ENCODE measurements at regions not wholly inside any gene's neighbourhood (a gene's known extent, or its start where the extent isn't known, plus 50 kb on each side); places are given as distances from the start of the nearest gene placed in this dataset.

GRCh38 chr21:28445141-28445830 lies 547.4 kb downstream of the LTN1 start:
- H3K9me3 ChIP-seq (ENCODE audit: control insufficient read depth in 2 of 2, insufficient read depth in 1 of 2, low read depth in 1 of 2, low read length in 1 of 2) = no peaks in the 10 kb centered on the region
- DNase-seq = no peak
- H3K4me3 ChIP-seq (ENCODE audit: low read depth in 1 of 3, low read length in 3 of 3) = no peak overlapping the region
- H3K4me1 ChIP-seq (ENCODE audit: control insufficient read depth in 3 of 3, insufficient read depth in 2 of 3, low read depth in 1 of 3, low read length in 2 of 3) = no peaks in the 10 kb centered on the region
- no peaks in the 10 kb centered on the region for H3K27me3 ChIP-seq (ENCODE audit: control insufficient read depth in 3 of 3, insufficient read depth in 3 of 3, low read length in 3 of 3)
- H3K27ac ChIP-seq (ENCODE audit: low read depth in 1 of 3, low read length in 2 of 3) = no peak overlapping the region
- WGBS, 3 donors = 80 to 86% (median 84%) methylated on average over 3 of the region's 3 CpGs
- no peaks in the 10 kb centered on the region for H3K36me3 ChIP-seq (ENCODE audit: control insufficient read depth in 3 of 3, insufficient read depth in 2 of 3, low read depth in 1 of 3, low read length in 3 of 3)
- FAIRE-seq = no peak

DNA sequence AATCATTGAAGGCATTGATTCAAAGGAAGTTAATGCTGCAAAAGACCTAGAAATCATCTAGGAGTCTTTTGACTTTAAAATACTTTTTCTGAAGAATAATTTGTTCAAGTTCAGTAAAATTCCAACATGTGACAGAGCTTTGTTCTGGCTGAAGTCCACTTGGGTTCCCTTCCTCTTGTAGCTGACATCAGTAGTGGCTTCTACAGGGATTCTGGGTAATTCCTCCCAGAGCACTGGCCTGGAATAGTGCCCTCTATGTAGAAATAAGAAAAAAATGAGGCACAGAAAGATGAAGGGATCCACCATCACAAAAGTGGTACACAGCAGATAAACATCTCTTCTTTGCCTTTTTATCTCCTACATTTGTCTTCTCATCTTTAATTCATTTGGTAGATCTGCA lies 548.1 kb downstream of the LTN1 start:
- H3K36me3 ChIP-seq (ENCODE audit: control insufficient read depth in 3 of 3, insufficient read depth in 2 of 3, low read depth in 1 of 3, low read length in 3 of 3) = no peaks in the 10 kb centered on the region
- no peak for FAIRE-seq
- no peaks in the 10 kb centered on the region for H3K27me3 ChIP-seq (ENCODE audit: control insufficient read depth in 3 of 3, insufficient read depth in 3 of 3, low read length in 3 of 3)
- no peaks in the 10 kb centered on the region for H3K9me3 ChIP-seq (ENCODE audit: control insufficient read depth in 2 of 2, insufficient read depth in 1 of 2, low read depth in 1 of 2, low read length in 1 of 2)
- H3K4me1 ChIP-seq (ENCODE audit: control insufficient read depth in 3 of 3, insufficient read depth in 2 of 3, low read depth in 1 of 3, low read length in 2 of 3) = no peaks in the 10 kb centered on the region
- H3K4me3 ChIP-seq (ENCODE audit: low read depth in 1 of 3, low read length in 3 of 3) = no peak overlapping the region
- H3K27ac ChIP-seq (ENCODE audit: low read depth in 1 of 3, low read length in 2 of 3) = no peak overlapping the region
- no peak for DNase-seq

GRCh38 chr21:28444111-28444510 lies 548.6 kb downstream of the LTN1 start:
- DNase-seq = no peak
- 62 to 72% (median 63%) methylated on average over 2 of the region's 2 CpGs for WGBS, 3 donors
- H3K27me3 ChIP-seq (ENCODE audit: control insufficient read depth in 3 of 3, insufficient read depth in 3 of 3, low read length in 3 of 3) = no peaks in the 10 kb centered on the region
- FAIRE-seq = no peak
- no peaks in the 10 kb centered on the region for H3K9me3 ChIP-seq (ENCODE audit: control insufficient read depth in 2 of 2, insufficient read depth in 1 of 2, low read depth in 1 of 2, low read length in 1 of 2)
- no peaks in the 10 kb centered on the region for H3K36me3 ChIP-seq (ENCODE audit: control insufficient read depth in 3 of 3, insufficient read depth in 2 of 3, low read depth in 1 of 3, low read length in 3 of 3)
- H3K4me1 ChIP-seq (ENCODE audit: control insufficient read depth in 3 of 3, insufficient read depth in 2 of 3, low read depth in 1 of 3, low read length in 2 of 3) = no peaks in the 10 kb centered on the region
- H3K4me3 ChIP-seq (ENCODE audit: low read depth in 1 of 3, low read length in 3 of 3) = no peak overlapping the region
- no peak overlapping the region for H3K27ac ChIP-seq (ENCODE audit: low read depth in 1 of 3, low read length in 2 of 3)

DNA sequence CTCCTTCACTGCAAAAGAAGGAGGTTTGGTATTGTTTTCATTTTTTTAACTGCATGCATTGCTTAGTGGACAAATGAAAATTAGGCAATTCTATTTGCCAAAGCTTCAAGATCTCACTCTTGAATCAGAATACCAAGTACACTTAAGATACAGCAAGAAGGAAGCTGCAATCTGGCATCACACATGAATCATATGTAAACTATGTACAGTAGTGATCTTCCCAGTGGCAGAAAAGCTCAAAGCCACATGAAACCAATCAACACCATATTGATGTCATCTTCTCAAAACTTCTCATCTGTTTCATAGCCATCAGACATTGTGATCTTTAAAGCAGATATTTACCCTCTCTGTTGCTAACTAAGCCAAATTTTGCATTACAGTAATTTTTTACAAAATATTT lies 550.1 kb downstream of the LTN1 start:
- FAIRE-seq = no peak
- H3K4me1 ChIP-seq (ENCODE audit: control insufficient read depth in 3 of 3, insufficient read depth in 2 of 3, low read depth in 1 of 3, low read length in 2 of 3) = no peaks in the 10 kb centered on the region
- no peaks in the 10 kb centered on the region for H3K9me3 ChIP-seq (ENCODE audit: control insufficient read depth in 2 of 2, insufficient read depth in 1 of 2, low read depth in 1 of 2, low read length in 1 of 2)
- no peak overlapping the region for H3K27ac ChIP-seq (ENCODE audit: low read depth in 1 of 3, low read length in 2 of 3)
- DNase-seq = no peak
- H3K36me3 ChIP-seq (ENCODE audit: control insufficient read depth in 3 of 3, insufficient read depth in 2 of 3, low read depth in 1 of 3, low read length in 3 of 3) = no peaks in the 10 kb centered on the region
- H3K4me3 ChIP-seq (ENCODE audit: low read depth in 1 of 3, low read length in 3 of 3) = no peak overlapping the region
- H3K27me3 ChIP-seq (ENCODE audit: control insufficient read depth in 3 of 3, insufficient read depth in 3 of 3, low read length in 3 of 3) = no peaks in the 10 kb centered on the region

DNA sequence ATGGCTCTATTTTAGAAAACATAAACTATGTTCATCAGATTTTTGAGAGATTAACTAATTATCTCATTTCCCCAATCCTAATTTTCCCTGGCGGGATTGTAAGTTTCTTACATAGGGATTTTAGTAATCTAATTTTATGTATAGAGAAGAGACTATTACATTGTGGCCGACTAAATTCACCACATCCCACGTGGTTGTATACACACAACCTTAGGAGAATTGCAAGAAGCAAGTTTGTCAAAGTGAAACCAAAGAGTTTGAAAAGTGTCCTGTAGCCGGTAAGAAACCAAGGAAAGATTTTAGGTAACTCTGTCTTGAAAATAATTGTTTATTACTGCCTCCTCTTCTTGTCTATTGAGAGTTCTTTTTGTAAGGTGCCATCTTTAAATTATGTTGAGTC lies 550.6 kb downstream of the LTN1 start:
- H3K27me3 ChIP-seq (ENCODE audit: control insufficient read depth in 3 of 3, insufficient read depth in 3 of 3, low read length in 3 of 3) = no peaks in the 10 kb centered on the region
- H3K4me3 ChIP-seq (ENCODE audit: low read depth in 1 of 3, low read length in 3 of 3) = no peak overlapping the region
- WGBS, 3 donors = 78 to 84% (median 83%) methylated on average over 4 of the region's 4 CpGs
- DNase-seq (no peak), FAIRE-seq (no peak)
- H3K27ac ChIP-seq (ENCODE audit: low read depth in 1 of 3, low read length in 2 of 3) = no peak overlapping the region
- no peaks in the 10 kb centered on the region for H3K36me3 ChIP-seq (ENCODE audit: control insufficient read depth in 3 of 3, insufficient read depth in 2 of 3, low read depth in 1 of 3, low read length in 3 of 3)
- no peaks in the 10 kb centered on the region for H3K9me3 ChIP-seq (ENCODE audit: control insufficient read depth in 2 of 2, insufficient read depth in 1 of 2, low read depth in 1 of 2, low read length in 1 of 2)
- no peaks in the 10 kb centered on the region for H3K4me1 ChIP-seq (ENCODE audit: control insufficient read depth in 3 of 3, insufficient read depth in 2 of 3, low read depth in 1 of 3, low read length in 2 of 3)

- Histone ChIP-seq H3K27ac (ENCODE audit: low read depth in 1 of 3, low read length in 2 of 3) (no peak overlapping the region), H3K36me3 (ENCODE audit: control insufficient read depth in 3 of 3, insufficient read depth in 2 of 3, low read depth in 1 of 3, low read length in 3 of 3) (no peaks in the 10 kb centered on the region), H3K9me3 (ENCODE audit: control insufficient read depth in 2 of 2, insufficient read depth in 1 of 2, low read depth in 1 of 2, low read length in 1 of 2) (no peaks in the 10 kb centered on the region), H3K27me3 (ENCODE audit: control insufficient read depth in 3 of 3, insufficient read depth in 3 of 3, low read length in 3 of 3) (no peaks in the 10 kb centered on the region), H3K4me3 (ENCODE audit: low read depth in 1 of 3, low read length in 3 of 3) (no peak overlapping the region), H3K4me1 (ENCODE audit: control insufficient read depth in 3 of 3, insufficient read depth in 2 of 3, low read depth in 1 of 3, low read length in 2 of 3) (no peaks in the 10 kb centered on the region)
- 60 to 81% (median 73%) methylated on average over 3 of the region's 3 CpGs for WGBS, 3 donors
- FAIRE-seq (no peak), DNase-seq (no peak)
Measured at GRCh38 chr21:28439788-28440187, 552.9 kb downstream of the LTN1 start.

- Histone ChIP-seq H3K4me1 (ENCODE audit: control insufficient read depth in 3 of 3, insufficient read depth in 2 of 3, low read depth in 1 of 3, low read length in 2 of 3) (no peaks in the 10 kb centered on the region), H3K27ac (ENCODE audit: low read depth in 1 of 3, low read length in 2 of 3) (no peak overlapping the region), H3K36me3 (ENCODE audit: control insufficient read depth in 3 of 3, insufficient read depth in 2 of 3, low read depth in 1 of 3, low read length in 3 of 3) (no peaks in the 10 kb centered on the region), H3K27me3 (ENCODE audit: control insufficient read depth in 3 of 3, insufficient read depth in 3 of 3, low read length in 3 of 3) (no peaks in the 10 kb centered on the region), H3K9me3 (ENCODE audit: control insufficient read depth in 2 of 2, insufficient read depth in 1 of 2, low read depth in 1 of 2, low read length in 1 of 2) (no peaks in the 10 kb centered on the region), H3K4me3 (ENCODE audit: low read depth in 1 of 3, low read length in 3 of 3) (no peak overlapping the region)
- FAIRE-seq (no peak), DNase-seq (no peak)
- 50 to 73% (median 65%) methylated on average over 4 of the region's 4 CpGs for WGBS, 3 donors
Measured at GRCh38 chr21:28439251-28439650, 553.4 kb downstream of the LTN1 start.

DNA sequence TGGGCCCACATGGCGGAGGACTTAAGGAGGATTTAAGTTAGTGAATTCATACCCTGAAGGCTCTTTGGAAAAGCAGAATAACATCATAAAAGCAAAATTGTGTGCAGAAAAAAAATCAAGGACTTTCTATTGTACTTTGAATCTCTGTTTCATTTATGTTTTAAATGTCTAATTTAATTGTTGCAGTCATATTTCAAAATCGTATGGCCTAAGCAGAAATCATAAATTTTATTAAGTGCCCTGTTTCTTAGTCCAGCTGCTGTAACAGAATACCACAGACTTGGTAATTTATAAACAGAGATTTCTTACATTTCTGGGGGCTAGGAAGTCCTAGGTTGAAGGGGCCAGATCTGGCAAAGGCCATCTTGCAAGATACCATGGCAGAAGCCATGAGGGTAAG lies 555.6 kb downstream of the LTN1 start:
- no peak overlapping the region for H3K4me3 ChIP-seq (ENCODE audit: low read depth in 1 of 3, low read length in 3 of 3)
- no peaks in the 10 kb centered on the region for H3K9me3 ChIP-seq (ENCODE audit: control insufficient read depth in 2 of 2, insufficient read depth in 1 of 2, low read depth in 1 of 2, low read length in 1 of 2)
- DNase-seq (no peak), FAIRE-seq (no peak)
- 74 to 85% (median 80%) methylated on average over 2 of the region's 2 CpGs for WGBS, 3 donors
- no peaks in the 10 kb centered on the region for H3K27me3 ChIP-seq (ENCODE audit: control insufficient read depth in 3 of 3, insufficient read depth in 3 of 3, low read length in 3 of 3)
- no peaks in the 10 kb centered on the region for H3K36me3 ChIP-seq (ENCODE audit: control insufficient read depth in 3 of 3, insufficient read depth in 2 of 3, low read depth in 1 of 3, low read length in 3 of 3)
- H3K4me1 ChIP-seq (ENCODE audit: control insufficient read depth in 3 of 3, insufficient read depth in 2 of 3, low read depth in 1 of 3, low read length in 2 of 3) = no peaks in the 10 kb centered on the region
- peak overlapping the region in 1 of 3 donors; percentile 39 for H3K27ac ChIP-seq (ENCODE audit: low read depth in 1 of 3, low read length in 2 of 3)

- H3K27ac ChIP-seq (ENCODE audit: low read depth in 1 of 3, low read length in 2 of 3) = peak overlapping the region in 1 of 3 donors; percentile 52
- H3K9me3 ChIP-seq (ENCODE audit: control insufficient read depth in 2 of 2, insufficient read depth in 1 of 2, low read depth in 1 of 2, low read length in 1 of 2) = no peaks in the 10 kb centered on the region
- no peak overlapping the region for H3K4me3 ChIP-seq (ENCODE audit: low read depth in 1 of 3, low read length in 3 of 3)
- no peak for FAIRE-seq
- 67 to 82% (median 76%) methylated on average over 2 of the region's 2 CpGs for WGBS, 3 donors
- H3K36me3 ChIP-seq (ENCODE audit: control insufficient read depth in 3 of 3, insufficient read depth in 2 of 3, low read depth in 1 of 3, low read length in 3 of 3) = no peaks in the 10 kb centered on the region
- H3K4me1 ChIP-seq (ENCODE audit: control insufficient read depth in 3 of 3, insufficient read depth in 2 of 3, low read depth in 1 of 3, low read length in 2 of 3) = no peaks in the 10 kb centered on the region
- H3K27me3 ChIP-seq (ENCODE audit: control insufficient read depth in 3 of 3, insufficient read depth in 3 of 3, low read length in 3 of 3) = no peaks in the 10 kb centered on the region
- peak; percentile 42 to 84 for DNase-seq
Measured at GRCh38 chr21:28436286-28436932, 556.3 kb downstream of the LTN1 start.
